ENCODE measurements at regions not wholly inside any gene's neighbourhood (a gene's known extent, or its start where the extent isn't known, plus 50 kb on each side); places are given as distances from the start of the nearest gene placed in this dataset.

GRCh38 chr2:20556756-20557155, 94.1 kb downstream of the HS1BP3 start:
- no TSS peak for BruUV-seq (replicated peaks)
- CTCF ChIA-PET: interaction anchor here (0.9 kb wide), 1 partner anchor 10 kb away, joined by 3 read pairs; no protein-coding TSS in a partner anchor
- Histone ChIP-seq H3K79me2 (ENCODE audit: control insufficient read depth, insufficient read depth, low read length) (no peaks in the 10 kb centered on the region), H4K20me1 (replicated peaks; ENCODE audit: control insufficient read depth, extremely low read depth, insufficient read depth, low read length) (no peaks in the 10 kb centered on the region), H3K9ac (replicated peaks; ENCODE audit: extremely low read depth, insufficient read depth, low read length) (no peak overlapping the region), H2AFZ (ENCODE audit: low read depth, low read length) (no peak overlapping the region), H3K4me1 (ENCODE audit: control insufficient read depth, extremely low read depth, insufficient read depth, low read length) (peaks cover 4% of the 10 kb centered on the region), H3K9me3 (replicated peaks; ENCODE audit: control insufficient read depth, insufficient read depth, low read length) (no peaks in the 10 kb centered on the region), H3K4me3 (replicated peaks in 1 of 3; ENCODE audit: insufficient read depth in 1 of 3, low read depth in 1 of 3, low read length in 3 of 3) (no peak overlapping the region), H3K36me3 (ENCODE audit: control insufficient read depth in 2 of 2, extremely low read depth in 1 of 2, insufficient read depth in 2 of 2, low read length in 2 of 2) (no peaks in the 10 kb centered on the region), H3K27ac (ENCODE audit: insufficient read depth, low read depth, low read length) (no peak overlapping the region), H3K9me1 (replicated peaks; ENCODE audit: control insufficient read depth, extremely low read depth, insufficient read depth, low read length) (no peaks in the 10 kb centered on the region), H3K27me3 (ENCODE audit: control insufficient read depth in 2 of 2, insufficient read depth in 2 of 2, low read length in 2 of 2) (no peaks in the 10 kb centered on the region), H3K4me2 (ENCODE audit: insufficient read depth, low read length) (no peak overlapping the region)
- FAIRE-seq (peak; percentile 31), DNase-seq (ENCODE audit: low read depth, low spot score) (peak; percentile 59)
- no peak for TF ChIP-seq POLR2A (IDR thresholded peaks at IDR 0.05; ENCODE audit: low read depth, low read length)
- TF ChIP-seq POLR2AphosphoS5 (IDR thresholded peaks at IDR 0.05; ENCODE audit: insufficient read depth, low read depth, low read length): no peak
- TF ChIP-seq GATA2 (IDR thresholded peaks at IDR 0.05; ENCODE audit: insufficient read depth, insufficient read length, low read depth, low read length): no peak
- no peak for TF ChIP-seq JUN (IDR thresholded peaks at IDR 0.05; ENCODE audit: borderline replicate concordance, insufficient read depth, insufficient read length, low read depth)
- TF ChIP-seq FOS (IDR thresholded peaks at IDR 0.05; ENCODE audit: borderline replicate concordance, insufficient read depth, low read length): no peak
- no peak for TF ChIP-seq EZH2 (IDR thresholded peaks at IDR 0.05; ENCODE audit: borderline replicate concordance, low read depth, low read length, severe bottlenecking)
- no peak for TF ChIP-seq CTCF (IDR thresholded peaks at IDR 0.05; ENCODE audit: extremely low read depth in 1 of 2, insufficient read depth in 1 of 2, low read depth in 1 of 2, low read length in 2 of 2)
- TF ChIP-seq MYC (IDR thresholded peaks at IDR 0.05; ENCODE audit: low read depth, low read length): no peak
- no peak for TF ChIP-seq MAX (IDR thresholded peaks at IDR 0.05; ENCODE audit: insufficient read depth, insufficient read length)
- POLR2A ChIA-PET: no interaction called here
- intact Hi-C loops (cut with micrococcal nuclease) (no loop called here), dilution Hi-C loops (cut with MboI; ENCODE audit: extremely low pct_ligation_motif_present, low sequenced_read_pairs) (no loop called here)

All from endothelial cell of umbilical vein (primary cell).